H1 (cell line): ENCODE measurements at regions not wholly inside any gene's neighbourhood (a gene's known extent, or its start where the extent isn't known, plus 50 kb on each side); places are given as distances from the start of the nearest gene placed in this dataset.

Experiments used
- CTCF ChIA-PET: fragments of 300-600 bp; sonication (Branson Sonifier 250); formaldehyde crosslinking; loops from one replicate; lab custom pipeline; 2021; ENCODE audit not compliant: partially characterized antibody; lab: Charles Lee
- POLR2A ChIA-PET: fragments of 300-600 bp; sonication (Branson Sonifier 250); formaldehyde crosslinking; loops from one replicate; lab custom pipeline; 2021; ENCODE audit warnings: inconsistent platforms; ENCODE audit not compliant: partially characterized antibody; lab: Charles Lee
- DNase-seq, 2 experiments: peaks; one replicate each; pipeline versions ENCODE4 v3.0.0 to v3.0.0-alpha.2; 2010 to 2022; ENCODE audit warnings: low spot score in 2 of 2, low read depth in 1 of 2, mixed read lengths in 1 of 2
- FAIRE-seq: peaks from 2 replicates; lab custom pipeline; 2011; peaks lifted over from hg19 to GRCh38; lab: Jason Lieb, UNC
- H2AFZ ChIP-seq: 2 replicates; pipeline ENCODE4 v1.8.1; 2012; ENCODE audit warnings: low read length, inconsistent platforms
- H2AK5ac ChIP-seq: 2 replicates; pipeline ENCODE4 v1.6.1; 2013; ENCODE audit warnings: low read depth, low read length
- H2BK120ac ChIP-seq: replicated peaks from 2 replicates; pipeline ENCODE3; 2013; ENCODE audit warnings: low read depth, low read length, inconsistent platforms
- H2BK12ac ChIP-seq: 2 replicates; pipeline ENCODE4 v1.6.1; 2013; ENCODE audit warnings: low read depth, low read length
- H2BK15ac ChIP-seq: 2 replicates; pipeline ENCODE4 v1.6.1; 2013; ENCODE audit warnings: low read length
- H2BK20ac ChIP-seq: 2 replicates; pipeline ENCODE4 v1.6.1; 2013; ENCODE audit warnings: low read length
- H2BK5ac ChIP-seq: 2 replicates; pipeline ENCODE4 v1.6.1; 2013; ENCODE audit warnings: low read depth, low read length
- H3K14ac ChIP-seq: 2 replicates; pipeline ENCODE4 v1.6.1; 2013; ENCODE audit warnings: inconsistent platforms; ENCODE audit not compliant: insufficient read length
- H3K18ac ChIP-seq: 2 replicates; pipeline ENCODE4 v1.6.1; 2013; ENCODE audit warnings: low read length; ENCODE audit errors: extremely low read depth
- H3K23ac ChIP-seq: 2 replicates; pipeline ENCODE4 v1.6.1; 2013; ENCODE audit warnings: inconsistent platforms; ENCODE audit not compliant: insufficient read length
- H3K23me2 ChIP-seq: 2 replicates; pipeline ENCODE4 v1.6.1; 2013; ENCODE audit warnings: low read depth, low read length
- H3K27ac ChIP-seq: 2 replicates; pipeline ENCODE4 v1.6.1; 2011; ENCODE audit warnings: low read depth, low read length, inconsistent platforms
- H3K27me3 ChIP-seq, 4 experiments: replicated peaks in 1 of 4; 1 replicate in 1 of 4; 2 replicates in 3 of 4; pipeline versions ENCODE4 v1.6.1 to v1.8.1; 2011 to 2013; ENCODE audit warnings: low read length in 3 of 4, mild to moderate bottlenecking in 3 of 4, inconsistent platforms in 2 of 4, mixed read lengths in 2 of 4, moderate library complexity in 1 of 4; ENCODE audit not compliant: control insufficient read depth in 3 of 4, insufficient read depth in 3 of 4; ENCODE audit errors: extremely low read depth in 1 of 4
- H3K36me3 ChIP-seq, 4 experiments: 2 replicates each; pipeline versions ENCODE4 v1.6.1 to v1.8.1; 2011 to 2013; ENCODE audit warnings: mild to moderate bottlenecking in 4 of 4, low read length in 3 of 4, moderate library complexity in 2 of 4, control low read depth in 1 of 4, inconsistent platforms in 1 of 4; ENCODE audit not compliant: insufficient read depth in 4 of 4, control insufficient read depth in 2 of 4
- H3K4ac ChIP-seq: replicated peaks from 2 replicates; pipeline ENCODE3; 2013; ENCODE audit warnings: low read length, low read depth, mixed read lengths, inconsistent platforms; ENCODE audit not compliant: insufficient read length
- H3K4me1 ChIP-seq, 4 experiments: replicated peaks in 1 of 4; 1 replicate in 1 of 4; 2 replicates in 3 of 4; pipeline versions ENCODE4 v1.6.1 to v1.8.1; 2011 to 2013; ENCODE audit warnings: low read length in 3 of 4, inconsistent platforms in 2 of 4, mixed read lengths in 1 of 4; ENCODE audit not compliant: insufficient read depth in 4 of 4, control insufficient read depth in 3 of 4
- H3K4me2 ChIP-seq, 2 experiments: 2 replicates each; pipeline versions ENCODE4 v1.6.1 to v1.8.1; 2011 to 2013; ENCODE audit warnings: low read depth in 2 of 2, low read length in 2 of 2, control low read depth in 1 of 2, inconsistent platforms in 1 of 2, mild to moderate bottlenecking in 1 of 2; ENCODE audit not compliant: insufficient read depth in 1 of 2
- H3K4me3 ChIP-seq, 4 experiments: fragments of 200-600, 300-600 bp in 1 of 4; sonication (generic), shearing (Covaris generic), sonication (Bioruptor Twin) in 1 of 4; 2 replicates each; pipeline versions ENCODE4 v1.5.1 to v1.8.1; 2011 to 2016; ENCODE audit warnings: low read length in 4 of 4, low read depth in 3 of 4, control low read depth in 2 of 4, inconsistent platforms in 2 of 4, mild to moderate bottlenecking in 2 of 4, mixed read lengths in 1 of 4, moderate library complexity in 1 of 4; ENCODE audit not compliant: insufficient read depth in 2 of 4; ENCODE audit errors: extremely low read depth in 1 of 4
- H3K56ac ChIP-seq: replicated peaks from 2 replicates; pipeline ENCODE3; 2013; ENCODE audit warnings: low read depth, mild to moderate bottlenecking, mixed read lengths, low read length, inconsistent platforms; ENCODE audit not compliant: insufficient read length
- H3K79me1 ChIP-seq: 2 replicates; pipeline ENCODE4 v1.6.1; 2013; ENCODE audit warnings: low read depth, low read length, control low read depth
- H3K79me2 ChIP-seq, 2 experiments: 2 replicates each; pipeline versions ENCODE4 v1.6.1 to v1.8.1; 2012 to 2013; ENCODE audit warnings: low read length in 2 of 2, mild to moderate bottlenecking in 2 of 2, inconsistent platforms in 1 of 2; ENCODE audit not compliant: insufficient read depth in 2 of 2, control insufficient read depth in 1 of 2
- H3K9ac ChIP-seq, 4 experiments: replicated peaks in 1 of 4; 1 replicate in 1 of 4; 2 replicates in 3 of 4; pipeline versions ENCODE4 v1.6.1 to v1.8.1; 2011 to 2013; ENCODE audit warnings: low read depth in 3 of 4, low read length in 3 of 4, control low read depth in 2 of 4, mild to moderate bottlenecking in 2 of 4, moderate library complexity in 2 of 4, inconsistent platforms in 1 of 4; ENCODE audit errors: extremely low read depth in 1 of 4
- H3K9me3 ChIP-seq, 2 experiments: 2 replicates each; pipeline versions ENCODE4 v1.6.1 to v1.8.1; 2012 to 2013; ENCODE audit warnings: mild to moderate bottlenecking in 2 of 2, moderate library complexity in 2 of 2, control low read depth in 1 of 2, inconsistent platforms in 1 of 2, low read depth in 1 of 2, low read length in 1 of 2, mixed read lengths in 1 of 2; ENCODE audit not compliant: insufficient read depth in 2 of 2
- H4K20me1 ChIP-seq, 2 experiments: replicated peaks in 1 of 2; 2 replicates each; pipeline versions ENCODE3 to v1.8.1; 2011 to 2013; ENCODE audit warnings: inconsistent platforms in 2 of 2, low read length in 2 of 2, mild to moderate bottlenecking in 1 of 2; ENCODE audit not compliant: insufficient read depth in 2 of 2, control insufficient read depth in 1 of 2
- H4K5ac ChIP-seq: 2 replicates; pipeline ENCODE4 v1.6.1; 2013; ENCODE audit warnings: low read length, low read depth, mixed read lengths, inconsistent platforms; ENCODE audit not compliant: insufficient read length
- H4K8ac ChIP-seq: 2 replicates; pipeline ENCODE4 v1.8.0; 2013; ENCODE audit warnings: mild to moderate bottlenecking, moderate library complexity, low read length, inconsistent platforms; ENCODE audit not compliant: insufficient read depth; ENCODE audit errors: extremely low read depth
- H4K91ac ChIP-seq: replicated peaks from 2 replicates; pipeline ENCODE3; 2013; ENCODE audit warnings: low read length, mixed read lengths, inconsistent platforms; ENCODE audit not compliant: insufficient read length
- CREB1 ChIP-seq: IDR thresholded peaks from 2 replicates; pipeline ENCODE4 v1.6.1; 2012; ENCODE audit warnings: inconsistent platforms
- E2F6 ChIP-seq: IDR thresholded peaks from 2 replicates; pipeline ENCODE4 v1.6.1; 2012; ENCODE audit warnings: inconsistent platforms
- EGR1 ChIP-seq: IDR thresholded peaks from 2 replicates; pipeline ENCODE4 v1.6.1; 2011; ENCODE audit warnings: low read depth, low read length, borderline replicate concordance
- HDAC2 ChIP-seq, 2 experiments: fragments of 300-600 bp in 1 of 2; sonication (generic) in 1 of 2; IDR thresholded peaks; 2 replicates each; pipeline ENCODE4 v1.6.1; 2011 to 2012; ENCODE audit warnings: low read depth in 2 of 2, low read length in 2 of 2, mild to moderate bottlenecking in 2 of 2, moderate library complexity in 2 of 2, borderline replicate concordance in 1 of 2, inconsistent platforms in 1 of 2
- JUN ChIP-seq: IDR thresholded peaks from 2 replicates; pipeline ENCODE4 v1.6.1; 2011; ENCODE audit warnings: low read depth, mild to moderate bottlenecking, improper control_type of control experiment, low read length
- KDM1A ChIP-seq: fragments of 200-600, 300-600 bp; sonication (generic); IDR thresholded peaks from 2 replicates; pipeline ENCODE4 v1.7.1; 2016; ENCODE audit warnings: mild to moderate bottlenecking, low read length, borderline replicate concordance
- TEAD4 ChIP-seq: IDR thresholded peaks from 2 replicates; pipeline ENCODE4 v1.6.1; 2012; ENCODE audit warnings: low read depth, low read length, inconsistent platforms, mixed read lengths
- WGBS, 2 experiments: shearing (Covaris generic) in 1 of 2; methylation state at CpG; one replicate each; pipeline versions ENCODE4 v1.1.6 to v1.1.7; 2013 to 2015; ENCODE audit warnings: low lambda C conversion rate in 2 of 2, mixed read lengths in 2 of 2, inconsistent platforms in 1 of 2, low coverage in 1 of 2, missing lambda C conversion rate in 1 of 2; ENCODE audit not compliant: insufficient replicate concordance in 2 of 2, insufficient coverage in 1 of 2, insufficient read length in 1 of 2; ENCODE audit errors: extremely low coverage in 1 of 2, missing lambda C conversion rate in 1 of 2; 5-methylcytosine and 5-hydroxymethylcytosine counted together

DNA sequence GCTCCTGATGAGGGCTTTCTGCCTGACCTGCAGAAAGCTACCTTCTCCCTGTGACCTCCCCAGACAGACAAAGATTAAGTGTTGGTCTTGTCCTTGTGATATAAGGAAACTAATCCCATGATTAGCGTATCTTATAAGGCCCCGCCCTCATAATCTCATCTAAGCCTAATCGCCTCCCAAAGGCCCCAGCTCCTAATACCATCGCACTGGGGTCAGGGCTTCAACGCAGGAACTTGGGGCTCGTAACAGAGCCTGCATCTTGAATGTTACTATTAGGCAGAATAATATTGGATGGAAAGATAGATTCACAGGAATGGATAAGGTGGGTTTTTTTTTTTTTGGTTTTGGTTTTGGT, 78.9 kb downstream of the C16orf95 start:
- ChIA-PET POLR2A (no interaction called here), CTCF (no interaction called here)
- DNase-seq (no peak), FAIRE-seq (no peak)
- Histone ChIP-seq H4K20me1 (no peaks in the 10 kb centered on the region), H3K79me1 (no peaks in the 10 kb centered on the region), H3K9me3 (no peaks in the 10 kb centered on the region), H3K14ac (no peak overlapping the region), H2BK12ac (no peak overlapping the region), H3K9ac (no peak overlapping the region), H4K8ac (no peak overlapping the region), H3K36me3 (no peaks in the 10 kb centered on the region), H2BK20ac (no peak overlapping the region), H3K4me2 (no peak overlapping the region), H3K27ac (no peak overlapping the region), H3K4me1 (peaks cover 2 to 9% (median 6%) of the 10 kb centered on the region in 4 experiments; a peak in 6 of 7 replicates), H4K5ac (no peak overlapping the region), H3K56ac (no peak overlapping the region), H2AFZ (no peak overlapping the region), H3K23me2 (no peaks in the 10 kb centered on the region), H2BK15ac (no peak overlapping the region), H2BK120ac (no peak overlapping the region), H3K27me3 (no peaks in the 10 kb centered on the region), H4K91ac (no peak overlapping the region), H3K4me3 (no peak overlapping the region), H2AK5ac (no peak overlapping the region; the same call in 1 of the 2 replicates), H3K79me2 (no peaks in the 10 kb centered on the region), H3K4ac (no peak overlapping the region), H3K23ac (no peak overlapping the region), H3K18ac (no peak overlapping the region), H2BK5ac (no peak overlapping the region)
- 87% methylated on average over 6 of the region's 6 CpGs; no CpG with 5 or more reads in 1 of the 2 experiments for WGBS, 2 experiments
- TF ChIP-seq KDM1A (no peak), JUN (no peak), E2F6 (no peak), CREB1 (no peak), TEAD4 (no peak), HDAC2 (IDR thresholded peaks at IDR 0.05; ENCODE audit: borderline replicate concordance in 1 of 2, low read depth in 2 of 2, low read length in 2 of 2) (no peak), EGR1 (no peak)
